ENCODE measurements at regions not wholly inside any gene's neighbourhood (a gene's known extent, or its start where the extent isn't known, plus 50 kb on each side); places are given as distances from the start of the nearest gene placed in this dataset.

- no peaks in the 10 kb centered on the region for H3K9me3 Mint-ChIP-seq
- DNase-seq (no peak), ATAC-seq (no peak)
- H3K27me3 Mint-ChIP-seq (ENCODE audit: low read depth) = peaks cover 15% of the 10 kb centered on the region
- no peaks in the 10 kb centered on the region for H3K4me1 Mint-ChIP-seq (ENCODE audit: low read depth)
- no peak overlapping the region for H3K4me3 Mint-ChIP-seq
- no peaks in the 10 kb centered on the region for H3K36me3 Mint-ChIP-seq (ENCODE audit: insufficient read depth)
Measured at GRCh38 chr5:158020555-158021418, 161.8 kb upstream of the CLINT1 start.

GRCh38 chr5:158017469-158017868 lies 158.5 kb upstream of the CLINT1 start:
- H3K36me3 Mint-ChIP-seq (ENCODE audit: insufficient read depth) = no peaks in the 10 kb centered on the region
- H3K9me3 Mint-ChIP-seq = no peaks in the 10 kb centered on the region
- H3K4me3 Mint-ChIP-seq = no peak overlapping the region
- ATAC-seq = no peak
- H3K27me3 Mint-ChIP-seq (ENCODE audit: low read depth) = peaks cover 8% of the 10 kb centered on the region
- no peaks in the 10 kb centered on the region for H3K4me1 Mint-ChIP-seq (ENCODE audit: low read depth)
- DNase-seq = no peak

- peaks cover 13% of the 10 kb centered on the region for H3K27me3 Mint-ChIP-seq (ENCODE audit: low read depth)
- H3K36me3 Mint-ChIP-seq (ENCODE audit: insufficient read depth) = no peaks in the 10 kb centered on the region
- no peak overlapping the region for H3K4me3 Mint-ChIP-seq
- H3K9me3 Mint-ChIP-seq = no peaks in the 10 kb centered on the region
- H3K4me1 Mint-ChIP-seq (ENCODE audit: low read depth) = no peaks in the 10 kb centered on the region
- ATAC-seq = no peak
- no peak for DNase-seq
Measured at GRCh38 chr5:158014372-158014771, 155.4 kb upstream of the CLINT1 start.

- no peaks in the 10 kb centered on the region for H3K4me1 Mint-ChIP-seq (ENCODE audit: low read depth)
- ATAC-seq = no peak
- H3K4me3 Mint-ChIP-seq = no peak overlapping the region
- H3K27me3 Mint-ChIP-seq (ENCODE audit: low read depth) = peaks cover 13% of the 10 kb centered on the region
- no peaks in the 10 kb centered on the region for H3K9me3 Mint-ChIP-seq
- no peak for DNase-seq
- H3K36me3 Mint-ChIP-seq (ENCODE audit: insufficient read depth) = no peaks in the 10 kb centered on the region
Measured at GRCh38 chr5:158013939-158014338, 155.0 kb upstream of the CLINT1 start.

- Mint-ChIP-seq H3K9me3 (no peaks in the 10 kb centered on the region), H3K4me3 (no peak overlapping the region), H3K36me3 (ENCODE audit: insufficient read depth) (no peaks in the 10 kb centered on the region), H3K4me1 (ENCODE audit: low read depth) (no peaks in the 10 kb centered on the region), H3K27me3 (ENCODE audit: low read depth) (peaks cover 13% of the 10 kb centered on the region)
- ATAC-seq = no peak
- no peak for DNase-seq
Measured at GRCh38 chr5:158013303-158013702, 154.4 kb upstream of the CLINT1 start.

GRCh38 chr5:158011422-158011821 lies 152.5 kb upstream of the CLINT1 start:
- Mint-ChIP-seq H3K4me1 (ENCODE audit: low read depth) (no peaks in the 10 kb centered on the region), H3K4me3 (no peak overlapping the region), H3K27me3 (ENCODE audit: low read depth) (peaks cover 13% of the 10 kb centered on the region), H3K36me3 (ENCODE audit: insufficient read depth) (no peaks in the 10 kb centered on the region), H3K9me3 (no peaks in the 10 kb centered on the region)
- ATAC-seq = no peak
- DNase-seq = no peak

- no peaks in the 10 kb centered on the region for H3K4me1 Mint-ChIP-seq (ENCODE audit: low read depth)
- H3K27me3 Mint-ChIP-seq (ENCODE audit: low read depth) = peaks cover 13% of the 10 kb centered on the region
- no peaks in the 10 kb centered on the region for H3K36me3 Mint-ChIP-seq (ENCODE audit: insufficient read depth)
- H3K4me3 Mint-ChIP-seq = no peak overlapping the region
- DNase-seq (no peak), ATAC-seq (no peak)
- no peaks in the 10 kb centered on the region for H3K9me3 Mint-ChIP-seq
Measured at GRCh38 chr5:158010831-158011230, 151.9 kb upstream of the CLINT1 start.

GRCh38 chr5:158007336-158007735 lies 148.4 kb upstream of the CLINT1 start:
- no peaks in the 10 kb centered on the region for H3K36me3 Mint-ChIP-seq (ENCODE audit: insufficient read depth)

GRCh38 chr5:157999696-158000095 lies 140.8 kb upstream of the CLINT1 start:
- no peaks in the 10 kb centered on the region for H3K9me3 Mint-ChIP-seq
- H3K27me3 Mint-ChIP-seq (ENCODE audit: low read depth) = peaks cover 15% of the 10 kb centered on the region
- peaks cover 8% of the 10 kb centered on the region for H3K4me1 Mint-ChIP-seq (ENCODE audit: low read depth)
- DNase-seq (no peak), ATAC-seq (no peak)
- H3K4me3 Mint-ChIP-seq = no peak overlapping the region
- H3K36me3 Mint-ChIP-seq (ENCODE audit: insufficient read depth) = no peaks in the 10 kb centered on the region

More at GRCh38 chr5:158007336-158007735, 148.4 kb upstream of the CLINT1 start:
- no peak for ATAC-seq
- H3K4me1 Mint-ChIP-seq (ENCODE audit: low read depth) = no peaks in the 10 kb centered on the region
- no peak for DNase-seq
- no peak overlapping the region for H3K4me3 Mint-ChIP-seq
- H3K27me3 Mint-ChIP-seq (ENCODE audit: low read depth) = peaks cover 12% of the 10 kb centered on the region
- H3K9me3 Mint-ChIP-seq = no peaks in the 10 kb centered on the region

GRCh38 chr5:157997991-157998504 lies 139.1 kb upstream of the CLINT1 start:
- H3K27me3 Mint-ChIP-seq (ENCODE audit: low read depth) = peaks cover 20% of the 10 kb centered on the region
- ATAC-seq = no peak
- H3K4me3 Mint-ChIP-seq = no peak overlapping the region
- peaks cover 18% of the 10 kb centered on the region for H3K4me1 Mint-ChIP-seq (ENCODE audit: low read depth)
- no peaks in the 10 kb centered on the region for H3K9me3 Mint-ChIP-seq
- no peak for DNase-seq
- no peaks in the 10 kb centered on the region for H3K36me3 Mint-ChIP-seq (ENCODE audit: insufficient read depth)

GRCh38 chr5:157994906-157995519 lies 136.1 kb upstream of the CLINT1 start:
- Mint-ChIP-seq H3K4me3 (peak overlapping the region; percentile 1), H3K27me3 (ENCODE audit: low read depth) (peaks cover 30% of the 10 kb centered on the region)

GRCh38 chr5:157993986-157994691 lies 135.2 kb upstream of the CLINT1 start:
- Mint-ChIP-seq H3K4me1 (ENCODE audit: low read depth) (peaks cover 15% of the 10 kb centered on the region), H3K9me3 (no peaks in the 10 kb centered on the region), H3K27me3 (ENCODE audit: low read depth) (peaks cover 34% of the 10 kb centered on the region), H3K4me3 (peak overlapping the region; percentile 1), H3K36me3 (ENCODE audit: insufficient read depth) (no peaks in the 10 kb centered on the region)
- ATAC-seq (peak; percentile 55 to 74), DNase-seq (no peak)

More at GRCh38 chr5:157994906-157995519, 136.1 kb upstream of the CLINT1 start:
- ATAC-seq = peak; percentile 85 to 88
- no peaks in the 10 kb centered on the region for H3K9me3 Mint-ChIP-seq
- H3K36me3 Mint-ChIP-seq (ENCODE audit: insufficient read depth) = no peaks in the 10 kb centered on the region
- peaks cover 15% of the 10 kb centered on the region for H3K4me1 Mint-ChIP-seq (ENCODE audit: low read depth)
- peak; percentile 29 for DNase-seq

GRCh38 chr5:157993201-157993600 lies 134.3 kb upstream of the CLINT1 start:
- Mint-ChIP-seq H3K36me3 (ENCODE audit: insufficient read depth) (no peaks in the 10 kb centered on the region), H3K9me3 (no peaks in the 10 kb centered on the region), H3K27me3 (ENCODE audit: low read depth) (peaks cover 34% of the 10 kb centered on the region), H3K4me3 (no peak overlapping the region), H3K4me1 (ENCODE audit: low read depth) (peaks cover 15% of the 10 kb centered on the region)
- ATAC-seq (no peak), DNase-seq (no peak)

GRCh38 chr5:157990583-157991181 lies 131.7 kb upstream of the CLINT1 start:
- no peak overlapping the region for H3K4me3 Mint-ChIP-seq
- no peak for ATAC-seq
- no peak for DNase-seq
- peaks cover 15% of the 10 kb centered on the region for H3K4me1 Mint-ChIP-seq (ENCODE audit: low read depth)
- no peaks in the 10 kb centered on the region for H3K36me3 Mint-ChIP-seq (ENCODE audit: insufficient read depth)
- H3K27me3 Mint-ChIP-seq (ENCODE audit: low read depth) = peaks cover 29% of the 10 kb centered on the region
- H3K9me3 Mint-ChIP-seq = no peaks in the 10 kb centered on the region
